Adrenal gland (tissue), 5 donors: ENCODE measurements at regions not wholly inside any gene's neighbourhood (a gene's known extent, or its start where the extent isn't known, plus 50 kb on each side); places are given as distances from the start of the nearest gene placed in this dataset.

ENCODE experiments used
- POLR2A ChIP-seq, 2 donors: fragments of 450-650 bp; IDR thresholded peaks; one replicate each; pipeline ENCODE4 v1.6.1; 2017; ENCODE audit warnings: antibody characterized with exemption in 2 of 2, mild to moderate bottlenecking in 2 of 2, moderate library complexity in 1 of 2
- TF ChIP-seq, protein P1 (sequence below), 6 experiments: fragments of 450-650 bp in 4 of 6; fragments of 200-600 bp in 2 of 6; sonication (generic) in 1 of 6; IDR thresholded peaks; 1 replicate in 5 of 6; 2 replicates in 1 of 6; pipeline versions ENCODE4 v1.5.1 to v1.8.0; 2016 to 2021; ENCODE audit warnings: antibody characterized with exemption in 6 of 6, mild to moderate bottlenecking in 2 of 6, moderate library complexity in 1 of 6
- donor health status: DM: no; HTN: no; CAD: no.

DNA sequence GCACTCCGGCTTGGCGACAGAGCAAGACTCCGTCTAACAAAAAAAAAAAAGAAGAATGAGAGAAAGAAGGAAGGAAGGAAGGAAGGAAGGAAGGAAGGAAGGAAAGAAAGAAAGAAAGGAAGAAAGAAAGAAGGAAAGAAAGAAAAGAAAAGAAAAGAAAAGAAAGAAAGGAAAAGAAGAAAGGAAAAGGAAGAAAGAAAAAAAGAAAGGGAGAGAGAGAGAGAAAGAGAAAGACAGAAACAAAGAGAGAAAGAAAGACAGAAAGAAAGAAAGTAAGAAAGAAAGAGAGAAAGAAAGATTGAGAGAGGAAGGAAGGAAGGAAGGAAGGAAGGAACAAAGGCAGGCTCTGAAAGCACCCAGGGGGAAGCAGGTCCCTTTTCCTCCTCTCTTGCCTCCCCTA, 336.6 kb upstream of the GATB start:
- no peak for TF ChIP-seq POLR2A (IDR thresholded peaks at IDR 0.05)
- TF ChIP-seq, protein P1, sequence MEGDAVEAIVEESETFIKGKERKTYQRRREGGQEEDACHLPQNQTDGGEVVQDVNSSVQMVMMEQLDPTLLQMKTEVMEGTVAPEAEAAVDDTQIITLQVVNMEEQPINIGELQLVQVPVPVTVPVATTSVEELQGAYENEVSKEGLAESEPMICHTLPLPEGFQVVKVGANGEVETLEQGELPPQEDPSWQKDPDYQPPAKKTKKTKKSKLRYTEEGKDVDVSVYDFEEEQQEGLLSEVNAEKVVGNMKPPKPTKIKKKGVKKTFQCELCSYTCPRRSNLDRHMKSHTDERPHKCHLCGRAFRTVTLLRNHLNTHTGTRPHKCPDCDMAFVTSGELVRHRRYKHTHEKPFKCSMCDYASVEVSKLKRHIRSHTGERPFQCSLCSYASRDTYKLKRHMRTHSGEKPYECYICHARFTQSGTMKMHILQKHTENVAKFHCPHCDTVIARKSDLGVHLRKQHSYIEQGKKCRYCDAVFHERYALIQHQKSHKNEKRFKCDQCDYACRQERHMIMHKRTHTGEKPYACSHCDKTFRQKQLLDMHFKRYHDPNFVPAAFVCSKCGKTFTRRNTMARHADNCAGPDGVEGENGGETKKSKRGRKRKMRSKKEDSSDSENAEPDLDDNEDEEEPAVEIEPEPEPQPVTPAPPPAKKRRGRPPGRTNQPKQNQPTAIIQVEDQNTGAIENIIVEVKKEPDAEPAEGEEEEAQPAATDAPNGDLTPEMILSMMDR (IDR thresholded peaks at IDR 0.05), result no peak
